Nephron progenitor cell (in vitro differentiated cells): ENCODE measurements at regions not wholly inside any gene's neighbourhood (a gene's known extent, or its start where the extent isn't known, plus 50 kb on each side); places are given as distances from the start of the nearest gene placed in this dataset.

ENCODE experiments used
- DNase-seq: peaks from one replicate; pipeline ENCODE4 v3.0.0; 2021
- H3K27ac Mint-ChIP-seq: 2 replicates; pipeline ENCODE4 v1.8.0; 2021; ENCODE audit warnings: mild to moderate bottlenecking, moderate library complexity, mixed read lengths
- H3K27me3 Mint-ChIP-seq: 2 replicates; pipeline ENCODE4 v1.8.0; 2021; ENCODE audit warnings: mild to moderate bottlenecking, low read depth, mixed read lengths; ENCODE audit not compliant: poor library complexity
- H3K36me3 Mint-ChIP-seq: 2 replicates; pipeline ENCODE4 v1.8.0; 2021; ENCODE audit warnings: low read depth, mixed read lengths
- H3K4me1 Mint-ChIP-seq: 2 replicates; pipeline ENCODE4 v1.8.0; 2021; ENCODE audit warnings: mixed read lengths
- H3K4me3 Mint-ChIP-seq: 2 replicates; pipeline ENCODE4 v1.8.0; 2021; ENCODE audit warnings: mild to moderate bottlenecking, moderate library complexity, mixed read lengths
- H3K9me3 Mint-ChIP-seq: 2 replicates; pipeline ENCODE4 v1.8.0; 2021; ENCODE audit warnings: mild to moderate bottlenecking, moderate library complexity, mixed read lengths
- TF ChIP-seq, protein P1 (sequence below): fragments of 200-600 bp; sonication (generic); IDR thresholded peaks from 2 replicates; pipeline ENCODE4 v1.5.0; 2021; ENCODE audit warnings: antibody characterized with exemption

DNA sequence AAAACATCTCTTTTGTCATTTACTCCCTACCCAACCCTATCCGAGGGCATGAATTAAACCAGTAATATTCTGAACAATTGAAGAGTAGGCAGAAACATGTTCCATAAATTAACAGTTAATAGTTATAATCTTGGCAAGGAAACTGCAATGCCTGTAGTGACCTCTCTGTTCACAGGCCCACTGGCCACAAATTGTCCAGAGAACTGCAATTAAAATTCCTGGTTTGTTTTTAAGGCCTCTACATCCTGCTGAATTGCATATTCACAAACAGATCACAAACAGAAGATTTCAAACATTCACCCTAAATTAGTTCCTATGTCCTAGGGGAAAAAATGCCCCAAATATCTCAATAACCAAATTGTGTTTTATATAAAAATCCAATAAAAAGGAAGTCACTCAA is 143.2 kb upstream of the TRPC6 start:
- Mint-ChIP-seq H3K9me3 (no peaks in the 10 kb centered on the region), H3K4me3 (no peak overlapping the region), H3K4me1 (no peaks in the 10 kb centered on the region), H3K27ac (no peak overlapping the region), H3K27me3 (peaks cover 7% of the 10 kb centered on the region), H3K36me3 (no peaks in the 10 kb centered on the region)
- DNase-seq, result no peak
- TF ChIP-seq, protein P1, sequence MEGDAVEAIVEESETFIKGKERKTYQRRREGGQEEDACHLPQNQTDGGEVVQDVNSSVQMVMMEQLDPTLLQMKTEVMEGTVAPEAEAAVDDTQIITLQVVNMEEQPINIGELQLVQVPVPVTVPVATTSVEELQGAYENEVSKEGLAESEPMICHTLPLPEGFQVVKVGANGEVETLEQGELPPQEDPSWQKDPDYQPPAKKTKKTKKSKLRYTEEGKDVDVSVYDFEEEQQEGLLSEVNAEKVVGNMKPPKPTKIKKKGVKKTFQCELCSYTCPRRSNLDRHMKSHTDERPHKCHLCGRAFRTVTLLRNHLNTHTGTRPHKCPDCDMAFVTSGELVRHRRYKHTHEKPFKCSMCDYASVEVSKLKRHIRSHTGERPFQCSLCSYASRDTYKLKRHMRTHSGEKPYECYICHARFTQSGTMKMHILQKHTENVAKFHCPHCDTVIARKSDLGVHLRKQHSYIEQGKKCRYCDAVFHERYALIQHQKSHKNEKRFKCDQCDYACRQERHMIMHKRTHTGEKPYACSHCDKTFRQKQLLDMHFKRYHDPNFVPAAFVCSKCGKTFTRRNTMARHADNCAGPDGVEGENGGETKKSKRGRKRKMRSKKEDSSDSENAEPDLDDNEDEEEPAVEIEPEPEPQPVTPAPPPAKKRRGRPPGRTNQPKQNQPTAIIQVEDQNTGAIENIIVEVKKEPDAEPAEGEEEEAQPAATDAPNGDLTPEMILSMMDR, result no peak

- no peak overlapping the region for H3K27ac Mint-ChIP-seq
- H3K4me3 Mint-ChIP-seq, result no peak overlapping the region
- peaks cover 3% of the 10 kb centered on the region for H3K9me3 Mint-ChIP-seq
- TF ChIP-seq, protein P1, result no peak
- DNase-seq, result no peak
- peaks cover 9% of the 10 kb centered on the region for H3K27me3 Mint-ChIP-seq
- no peaks in the 10 kb centered on the region for H3K36me3 Mint-ChIP-seq
- peaks cover 9% of the 10 kb centered on the region for H3K4me1 Mint-ChIP-seq
Observed at GRCh38 chr11:101723371-101723770, 139.6 kb upstream of the TRPC6 start.

GRCh38 chr11:101721270-101721669 is 137.5 kb upstream of the TRPC6 start:
- H3K4me3 Mint-ChIP-seq, result no peak overlapping the region
- H3K36me3 Mint-ChIP-seq, result no peaks in the 10 kb centered on the region
- no peak for DNase-seq
- peaks cover 5% of the 10 kb centered on the region for H3K27me3 Mint-ChIP-seq
- H3K27ac Mint-ChIP-seq, result no peak overlapping the region
- TF ChIP-seq, protein P1, result no peak
- peaks cover 9% of the 10 kb centered on the region for H3K4me1 Mint-ChIP-seq
- H3K9me3 Mint-ChIP-seq, result peaks cover 3% of the 10 kb centered on the region

DNA sequence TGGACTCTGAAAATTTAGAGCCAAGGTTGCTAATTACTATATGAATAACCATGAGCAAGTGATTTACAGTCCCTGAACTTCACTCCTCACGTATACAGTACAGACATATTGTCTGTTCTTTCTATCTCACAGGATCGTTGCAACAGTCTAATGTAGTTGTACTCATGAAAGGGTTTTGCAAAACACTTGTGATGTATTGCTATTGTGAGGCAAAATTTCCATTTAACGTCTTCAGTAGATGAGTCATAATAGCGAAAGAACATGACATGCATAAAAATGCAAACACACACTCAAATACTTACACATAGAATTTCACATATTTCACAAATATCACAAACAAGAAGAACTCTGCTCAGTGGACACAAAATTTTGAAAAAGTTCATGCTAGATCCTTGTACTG is 134.6 kb upstream of the TRPC6 start:
- Mint-ChIP-seq H3K4me3 (no peak overlapping the region), H3K36me3 (no peaks in the 10 kb centered on the region), H3K9me3 (peaks cover 3% of the 10 kb centered on the region), H3K27me3 (peaks cover 5% of the 10 kb centered on the region), H3K27ac (no peak overlapping the region), H3K4me1 (peaks cover 9% of the 10 kb centered on the region)
- TF ChIP-seq, protein P1, result no peak
- DNase-seq, result no peak

- no peak for DNase-seq
- Mint-ChIP-seq H3K27me3 (peaks cover 5% of the 10 kb centered on the region), H3K9me3 (peaks cover 4% of the 10 kb centered on the region), H3K27ac (no peak overlapping the region), H3K36me3 (no peaks in the 10 kb centered on the region), H3K4me3 (no peak overlapping the region), H3K4me1 (peaks cover 9% of the 10 kb centered on the region)
- TF ChIP-seq, protein P1, result no peak
Observed at GRCh38 chr11:101717619-101718018, 133.8 kb upstream of the TRPC6 start.

DNA sequence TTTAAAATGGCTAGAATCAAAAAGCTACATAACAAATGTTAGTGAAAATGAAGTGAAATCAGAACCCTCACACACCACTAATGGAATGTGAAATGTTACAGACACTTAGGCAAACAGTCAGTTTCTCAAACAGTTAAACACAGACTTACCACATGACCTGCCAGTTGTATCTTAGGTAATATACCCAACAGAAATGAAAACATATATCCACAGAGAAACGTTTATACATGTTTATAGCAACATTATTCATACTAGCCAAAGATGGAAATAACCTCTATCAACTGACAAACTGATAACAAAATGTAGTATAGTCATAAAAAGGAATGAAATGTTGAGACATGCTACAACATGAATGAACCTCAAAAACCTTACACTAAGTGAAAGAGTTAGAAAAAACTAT is 131.5 kb upstream of the TRPC6 start:
- peaks cover 21% of the 10 kb centered on the region for H3K9me3 Mint-ChIP-seq
- H3K27me3 Mint-ChIP-seq, result peaks cover 5% of the 10 kb centered on the region
- H3K36me3 Mint-ChIP-seq, result no peaks in the 10 kb centered on the region
- TF ChIP-seq, protein P1, result no peak
- no peaks in the 10 kb centered on the region for H3K4me1 Mint-ChIP-seq
- DNase-seq, result no peak
- H3K27ac Mint-ChIP-seq, result no peak overlapping the region
- H3K4me3 Mint-ChIP-seq, result no peak overlapping the region
